Choroid plexus epithelial cell (primary cell): ENCODE measurements at regions not wholly inside any gene's neighbourhood (a gene's known extent, or its start where the extent isn't known, plus 50 kb on each side); places are given as distances from the start of the nearest gene placed in this dataset.
"Not testable (repeated sequence)": the region's sequence is repeated elsewhere in the genome, so short reads cannot be mapped to it uniquely, and the experiment has no call there.

ENCODE experiments used
- DNase-seq: peaks from one replicate; pipeline ENCODE4 v3.0.0-alpha.2; 2010; ENCODE audit warnings: low read depth
- H3K4me3 ChIP-seq: 2 replicates; pipeline ENCODE4 v1.5.1; 2011; ENCODE audit warnings: low read depth, mild to moderate bottlenecking, control low read depth, low read length, moderate library complexity
- TF ChIP-seq, protein P1 (sequence below): conservative IDR thresholded peaks from 2 replicates; pipeline ENCODE4 v1.5.1; 2011; ENCODE audit warnings: low read depth, mild to moderate bottlenecking, control low read depth, inconsistent platforms, low read length, moderate library complexity

DNA sequence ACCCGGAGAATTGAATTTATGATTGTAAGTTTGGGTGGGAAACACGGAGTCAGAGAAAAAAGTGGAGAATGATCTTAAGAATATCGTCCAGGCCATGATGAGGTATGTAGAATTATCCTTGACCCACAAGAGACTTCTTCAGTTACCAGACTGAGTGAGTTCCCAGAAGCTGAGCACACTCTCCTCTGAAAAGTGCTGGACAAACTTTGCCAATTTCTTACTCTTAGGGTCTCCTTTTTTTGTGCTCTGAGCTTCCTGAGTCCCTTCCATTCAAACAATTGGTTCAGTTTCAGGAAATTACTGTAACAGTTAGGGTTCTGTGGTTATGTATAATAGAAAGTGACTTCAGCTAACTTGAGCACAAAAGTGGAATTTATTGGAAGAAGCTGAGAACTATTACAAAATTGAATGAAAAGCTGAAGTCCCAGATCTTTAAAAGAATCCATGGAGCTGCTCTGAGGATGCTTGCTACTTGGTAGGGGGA, 50.6 kb upstream of the EHBP1 start:
- no peak for DNase-seq
- TF ChIP-seq, protein P1, sequence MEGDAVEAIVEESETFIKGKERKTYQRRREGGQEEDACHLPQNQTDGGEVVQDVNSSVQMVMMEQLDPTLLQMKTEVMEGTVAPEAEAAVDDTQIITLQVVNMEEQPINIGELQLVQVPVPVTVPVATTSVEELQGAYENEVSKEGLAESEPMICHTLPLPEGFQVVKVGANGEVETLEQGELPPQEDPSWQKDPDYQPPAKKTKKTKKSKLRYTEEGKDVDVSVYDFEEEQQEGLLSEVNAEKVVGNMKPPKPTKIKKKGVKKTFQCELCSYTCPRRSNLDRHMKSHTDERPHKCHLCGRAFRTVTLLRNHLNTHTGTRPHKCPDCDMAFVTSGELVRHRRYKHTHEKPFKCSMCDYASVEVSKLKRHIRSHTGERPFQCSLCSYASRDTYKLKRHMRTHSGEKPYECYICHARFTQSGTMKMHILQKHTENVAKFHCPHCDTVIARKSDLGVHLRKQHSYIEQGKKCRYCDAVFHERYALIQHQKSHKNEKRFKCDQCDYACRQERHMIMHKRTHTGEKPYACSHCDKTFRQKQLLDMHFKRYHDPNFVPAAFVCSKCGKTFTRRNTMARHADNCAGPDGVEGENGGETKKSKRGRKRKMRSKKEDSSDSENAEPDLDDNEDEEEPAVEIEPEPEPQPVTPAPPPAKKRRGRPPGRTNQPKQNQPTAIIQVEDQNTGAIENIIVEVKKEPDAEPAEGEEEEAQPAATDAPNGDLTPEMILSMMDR: no peak
- H3K4me3 ChIP-seq: no peak overlapping the region

DNA sequence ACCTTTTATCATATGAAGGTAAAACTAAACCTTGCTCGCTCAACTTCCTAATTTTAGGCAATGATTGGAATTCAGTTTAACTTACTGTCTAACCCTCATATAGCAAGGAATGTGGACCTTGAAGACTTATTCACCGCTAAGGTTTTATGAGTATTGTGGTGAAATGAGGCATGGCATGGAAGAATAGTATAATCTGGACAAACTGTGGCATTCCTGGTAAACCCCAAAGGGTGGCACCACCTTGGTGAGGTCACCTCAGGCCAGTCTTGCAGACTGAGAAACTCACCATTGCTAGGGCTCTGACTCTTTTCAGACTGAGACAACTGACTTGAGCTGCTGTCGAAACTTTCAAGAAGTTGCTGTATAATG, 51.1 kb upstream of the EHBP1 start:
- TF ChIP-seq, protein P1: no peak
- no peak overlapping the region for H3K4me3 ChIP-seq
- peak; percentile 31 for DNase-seq

DNA sequence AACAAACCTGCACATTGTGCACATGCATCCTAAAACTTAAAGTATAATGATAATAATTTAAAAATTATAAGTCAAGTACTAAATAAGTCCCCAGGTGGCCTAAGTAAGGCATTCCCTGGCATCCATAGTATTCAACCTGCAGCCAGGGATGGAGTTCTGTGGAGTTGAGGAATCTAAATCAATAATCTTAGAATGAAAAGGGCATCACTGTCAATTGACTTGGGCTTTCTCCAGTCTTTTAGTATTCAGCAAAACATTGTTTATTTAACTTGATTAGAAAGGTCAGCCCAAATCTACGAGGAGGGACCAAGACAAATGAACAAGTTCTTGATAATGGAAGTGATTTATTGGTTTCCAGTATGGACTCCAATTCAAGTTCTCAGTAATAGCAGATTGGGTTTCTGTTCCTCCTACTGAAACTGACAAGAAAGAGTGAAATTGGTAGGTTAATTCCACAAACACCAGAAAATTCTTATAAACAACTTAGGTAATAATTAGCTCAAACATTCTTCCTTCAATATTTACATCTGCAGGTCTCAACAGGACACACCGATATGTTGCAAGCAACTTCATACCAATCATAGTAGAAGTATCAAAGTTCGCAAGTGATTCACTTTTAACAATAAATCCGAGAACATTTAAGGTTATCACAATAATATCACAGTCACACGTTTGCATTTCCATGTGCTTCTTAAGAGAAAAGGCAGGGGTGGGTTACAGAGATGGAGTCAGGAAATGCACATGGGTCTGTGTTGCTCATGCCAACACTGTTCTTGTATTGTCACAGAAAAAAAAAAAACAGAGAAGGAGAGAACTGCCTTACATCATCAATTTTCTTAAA, 51.7 kb upstream of the EHBP1 start:
- TF ChIP-seq, protein P1: no peak
- DNase-seq: peak; percentile 67
- H3K4me3 ChIP-seq: no peak overlapping the region

DNA sequence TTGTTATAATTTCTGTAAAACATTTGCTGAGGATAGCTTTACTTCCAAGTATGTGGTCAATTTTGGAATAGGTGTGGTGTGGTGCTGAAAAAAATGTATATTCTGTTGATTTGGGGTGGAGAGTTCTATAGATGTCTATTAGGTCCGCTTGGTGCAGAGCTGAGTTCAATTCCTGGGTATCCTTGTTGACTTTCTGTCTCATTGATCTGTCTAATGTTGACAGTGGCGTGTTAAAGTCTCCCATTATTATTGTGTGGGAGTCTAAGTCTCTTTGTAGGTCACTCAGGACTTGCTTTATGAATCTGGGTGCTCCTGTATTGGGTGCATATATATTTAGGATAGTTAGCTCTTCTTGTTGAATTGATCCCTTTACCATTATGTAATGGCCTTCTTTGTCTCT, 56.4 kb upstream of the EHBP1 start:
- not testable (repeated sequence) for H3K4me3 ChIP-seq, DNase-seq

DNA sequence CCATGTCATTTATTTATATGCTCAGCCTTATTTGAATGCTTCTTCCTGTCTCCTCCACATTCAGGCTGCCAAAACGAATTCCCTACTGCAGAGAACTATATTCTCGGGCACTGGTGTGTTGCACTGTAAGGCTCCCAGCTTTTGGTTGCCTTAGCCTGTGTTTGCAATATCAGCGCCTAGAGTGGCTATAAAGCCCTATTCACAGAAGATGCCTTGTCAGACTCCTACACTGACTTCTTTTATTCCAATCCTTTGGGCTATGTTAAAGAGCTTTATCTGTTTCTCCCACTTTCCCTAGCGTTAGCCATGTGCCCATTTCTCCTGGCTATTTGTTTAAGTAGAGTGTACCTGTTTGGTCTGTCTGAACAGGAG, 62.4 kb upstream of the EHBP1 start:
- TF ChIP-seq, protein P1: no peak
- DNase-seq: no peak
- no peak overlapping the region for H3K4me3 ChIP-seq

DNA sequence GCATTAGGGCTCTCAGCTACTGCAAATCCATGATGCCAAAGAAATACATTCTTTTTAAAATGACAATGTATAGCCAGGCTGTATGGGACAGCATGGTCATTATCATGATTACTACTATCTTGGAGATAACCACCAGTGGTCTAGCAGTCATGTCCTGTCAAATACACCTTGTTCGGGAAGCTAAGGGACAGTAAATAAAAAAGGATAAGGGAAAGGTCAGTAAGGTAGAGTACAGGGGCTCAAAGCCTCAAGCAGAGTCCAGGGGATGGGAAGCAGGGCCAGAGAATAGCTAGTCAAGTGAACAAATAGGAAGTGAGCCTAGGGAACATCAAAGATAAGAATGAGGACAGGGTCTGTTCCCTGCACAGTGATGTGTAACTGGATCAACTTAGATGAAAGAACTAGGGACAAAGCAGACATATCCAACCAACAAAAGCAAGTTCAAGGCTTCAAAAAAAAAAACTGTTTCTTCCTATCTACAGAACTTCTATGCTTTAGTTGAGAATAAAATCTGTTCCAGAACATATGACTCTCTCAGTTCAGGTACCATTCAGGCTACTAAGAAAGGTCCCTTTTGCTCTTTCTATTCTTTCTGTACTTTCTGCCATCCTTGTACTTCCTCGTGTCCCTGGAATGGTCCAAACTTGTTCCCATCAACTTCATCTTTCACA, 62.9 kb upstream of the EHBP1 start:
- H3K4me3 ChIP-seq: no peak overlapping the region
- DNase-seq: no peak
- TF ChIP-seq, protein P1: no peak

DNA sequence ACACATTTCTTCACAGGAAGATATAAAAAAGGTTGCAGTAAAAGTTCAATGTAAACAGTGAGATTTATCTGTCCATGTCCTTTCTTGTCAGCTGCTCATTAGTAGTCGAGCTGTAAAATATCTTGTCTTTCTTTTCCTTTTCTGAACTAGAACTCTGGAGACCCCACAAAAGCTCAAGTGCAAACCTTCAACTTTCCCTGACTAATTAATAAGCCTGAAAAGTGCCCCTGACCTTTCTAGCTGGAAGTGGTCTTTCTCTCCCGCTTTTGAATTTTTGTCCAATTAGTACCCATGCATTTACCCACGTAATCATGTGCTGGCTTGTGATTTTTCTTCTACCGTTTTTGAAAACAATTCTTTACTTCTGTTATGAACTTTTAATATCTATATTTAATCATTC, 63.6 kb upstream of the EHBP1 start:
- DNase-seq: no peak
- H3K4me3 ChIP-seq: no peak overlapping the region
- TF ChIP-seq, protein P1: no peak
